Suppressor macrophage (primary cell): ENCODE measurements at regions not wholly inside any gene's neighbourhood (a gene's known extent, or its start where the extent isn't known, plus 50 kb on each side); places are given as distances from the start of the nearest gene placed in this dataset.

ENCODE experiments used
- DNase-seq, 4 experiments: peaks; one replicate each; pipeline ENCODE4 v3.0.0-alpha.2; 2020 to 2022

- no peak for DNase-seq
These were observed 50.7 kb upstream of the SIAH1 start for GRCh38 chr16:48435906-48436305.

GRCh38 chr16:48435318-48435680, 50.1 kb upstream of the SIAH1 start:
- DNase-seq: no peak
